HG03460 (cell line): ENCODE measurements at regions not wholly inside any gene's neighbourhood (a gene's known extent, or its start where the extent isn't known, plus 50 kb on each side); places are given as distances from the start of the nearest gene placed in this dataset.

Experiments
- ATAC-seq: cut with Tn5 transposase; IDR thresholded peaks from one replicate; pipeline ENCODE4 v1.9.1; 2021; ENCODE audit not compliant: unreplicated experiment

DNA sequence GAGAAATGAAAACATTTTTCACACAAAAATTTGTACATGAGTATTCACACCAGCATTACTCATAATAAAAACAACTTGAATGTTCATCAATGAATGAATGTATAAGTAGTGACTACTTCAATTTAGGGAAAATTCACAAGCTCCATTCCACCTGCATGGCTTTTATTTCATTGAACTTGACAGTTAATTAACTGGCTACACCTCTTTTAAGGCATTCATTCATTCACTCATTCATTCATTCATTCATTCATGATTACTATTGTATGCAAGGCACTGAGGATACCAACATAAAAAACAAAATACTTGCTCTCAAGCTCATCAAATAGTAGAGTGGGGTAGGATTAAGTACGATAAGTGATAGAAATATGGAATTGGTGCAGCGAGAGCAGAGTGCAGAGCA is 198.3 kb upstream of the DLGAP1 start:
- ATAC-seq = no peak

DNA sequence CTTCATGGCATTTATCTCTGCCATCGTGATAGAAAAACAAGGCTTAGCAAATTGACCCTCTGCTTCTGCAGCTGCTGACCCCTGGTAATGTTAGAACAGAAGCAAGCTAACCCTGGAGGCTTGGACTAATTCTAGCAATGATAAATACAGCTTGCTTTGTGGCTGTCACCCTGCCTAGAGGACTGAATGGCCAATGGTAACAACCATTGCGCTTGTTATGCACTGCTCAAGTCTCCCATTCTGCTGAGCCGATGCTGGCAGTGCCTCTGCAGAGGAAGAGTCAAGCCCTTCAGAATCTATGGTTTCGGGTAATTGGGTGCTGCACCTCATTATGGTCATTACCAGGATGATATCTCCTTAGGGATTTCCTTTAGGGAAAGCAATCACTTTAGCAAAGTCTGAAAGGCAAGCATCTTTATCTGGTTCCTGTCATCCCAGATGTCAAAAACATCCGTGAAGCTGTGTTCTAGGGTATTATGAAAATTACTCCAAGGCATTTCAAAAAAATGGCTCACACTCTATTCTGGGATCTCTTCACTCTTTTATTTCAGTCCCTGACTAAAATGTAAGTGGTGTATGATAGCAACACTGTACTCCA is 186.8 kb upstream of the DLGAP1 start:
- ATAC-seq = no peak

GRCh38 chr18:4640349-4641012 is 185.4 kb upstream of the DLGAP1 start:
- ATAC-seq = no peak

- peak; percentile 88 for ATAC-seq
Observed at GRCh38 chr18:4639628-4640310, 184.7 kb upstream of the DLGAP1 start.

GRCh38 chr18:4638680-4639079 is 183.6 kb upstream of the DLGAP1 start:
- ATAC-seq = no peak

- ATAC-seq = no peak
Observed at GRCh38 chr18:4637876-4638275, 182.8 kb upstream of the DLGAP1 start.

GRCh38 chr18:4636967-4637366 is 181.9 kb upstream of the DLGAP1 start:
- no peak for ATAC-seq

DNA sequence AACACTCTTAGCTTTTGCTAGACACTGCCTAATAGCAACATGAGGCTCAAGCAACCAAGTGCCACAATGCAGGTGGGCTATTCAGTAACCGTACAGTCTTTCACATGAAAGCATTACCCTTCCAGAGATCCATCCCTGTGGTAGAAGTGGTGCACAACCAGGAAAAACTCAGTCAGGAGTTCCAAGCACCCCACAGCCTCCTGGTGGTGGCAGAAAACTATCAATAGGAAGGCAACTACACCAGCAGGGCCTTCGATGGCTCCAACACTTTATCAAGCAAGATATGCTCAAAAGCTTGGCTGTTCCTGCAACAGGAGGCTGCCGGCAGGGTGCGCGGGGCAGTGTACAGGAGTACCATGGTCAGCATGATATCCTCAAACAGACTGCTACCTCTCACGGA is 176.1 kb upstream of the DLGAP1 start:
- no peak for ATAC-seq

- ATAC-seq = no peak
Observed at GRCh38 chr18:4605212-4605611, 150.1 kb upstream of the DLGAP1 start.

- no peak for ATAC-seq
Observed at GRCh38 chr18:4603955-4604354, 148.8 kb upstream of the DLGAP1 start.

DNA sequence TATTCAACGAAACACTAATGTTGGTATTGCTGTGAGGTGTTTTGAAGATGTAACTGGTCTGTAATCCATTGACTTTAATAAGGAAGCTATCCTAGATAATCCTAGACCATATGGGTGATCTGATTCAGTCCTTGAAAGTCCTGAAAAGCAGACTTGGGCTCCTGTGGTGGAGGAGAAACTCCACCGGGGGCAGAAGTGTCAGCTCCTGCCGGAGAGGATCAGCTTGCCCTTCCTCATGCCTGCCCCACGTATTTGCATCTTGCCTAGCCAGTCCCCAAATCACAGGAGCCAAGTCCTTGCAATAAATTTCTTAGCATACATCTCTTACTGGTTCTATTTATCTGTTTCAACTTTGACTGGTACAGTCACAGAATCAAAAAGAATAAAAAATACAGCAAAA is 144.2 kb upstream of the DLGAP1 start:
- no peak for ATAC-seq

GRCh38 chr18:4597301-4597700 is 142.2 kb upstream of the DLGAP1 start:
- no peak for ATAC-seq

GRCh38 chr18:4593895-4594294 is 138.8 kb upstream of the DLGAP1 start:
- ATAC-seq = no peak

DNA sequence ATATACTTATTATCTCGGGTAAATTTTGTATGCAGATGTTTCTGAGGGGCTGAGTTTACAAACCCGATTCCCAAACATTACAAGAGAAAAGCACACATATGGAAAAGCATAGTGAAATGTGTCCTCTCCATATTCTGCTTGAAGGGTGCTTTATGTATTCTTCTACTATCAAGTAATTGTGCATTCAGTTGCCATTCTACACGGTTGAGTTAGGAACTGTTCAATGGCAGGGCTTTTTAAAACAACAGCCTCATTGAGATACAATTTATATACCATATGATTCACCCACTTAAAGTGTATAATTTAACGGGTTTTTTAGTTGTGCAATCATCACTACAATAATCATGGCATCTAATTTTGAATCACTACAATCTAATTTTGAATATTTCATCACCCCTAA is 138.4 kb upstream of the DLGAP1 start:
- ATAC-seq = no peak

- no peak for ATAC-seq
Observed at GRCh38 chr18:4589056-4589800, 134.1 kb upstream of the DLGAP1 start.

DNA sequence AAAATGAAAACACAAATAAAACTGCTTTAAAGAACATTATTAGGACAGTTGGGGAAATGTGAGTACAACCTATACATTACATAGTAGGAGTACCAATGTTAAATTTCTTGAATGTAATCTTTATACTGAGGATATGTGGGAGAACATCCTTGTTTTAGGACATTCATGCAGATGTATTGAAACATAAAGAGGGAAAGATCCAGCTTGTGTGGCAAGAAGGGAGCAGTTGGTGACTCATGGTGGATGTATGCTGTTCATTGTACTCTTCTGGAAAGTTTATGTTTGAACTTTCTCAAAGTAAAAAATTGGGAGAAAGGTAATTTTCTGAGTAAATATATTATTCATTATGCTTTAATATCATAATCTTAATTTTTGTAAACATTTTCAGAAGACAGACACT is 132.1 kb upstream of the DLGAP1 start:
- no peak for ATAC-seq

- ATAC-seq = no peak
Observed at GRCh38 chr18:4586731-4587130, 131.6 kb upstream of the DLGAP1 start.

GRCh38 chr18:4582431-4583335 is 127.6 kb upstream of the DLGAP1 start:
- no peak for ATAC-seq

DNA sequence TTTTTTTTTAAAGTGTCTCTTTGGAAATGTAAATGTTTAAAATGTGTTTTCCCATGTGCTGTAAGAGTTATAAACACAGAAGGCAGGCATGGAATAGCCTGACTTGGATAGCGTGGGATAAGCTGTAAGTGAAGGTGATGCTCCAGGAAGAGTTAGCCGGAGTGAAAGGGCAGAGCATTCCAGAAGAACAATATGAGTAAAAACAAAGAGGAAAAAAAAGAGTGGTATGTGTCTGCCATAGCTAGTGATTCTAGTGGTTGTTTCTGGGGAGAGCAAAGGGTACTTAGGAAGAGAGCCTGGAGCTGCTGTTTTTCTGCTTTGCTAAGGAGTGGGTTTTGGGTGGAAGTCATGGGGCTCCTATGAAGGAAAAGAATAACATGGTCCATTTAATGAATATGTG is 126.9 kb upstream of the DLGAP1 start:
- ATAC-seq = no peak

DNA sequence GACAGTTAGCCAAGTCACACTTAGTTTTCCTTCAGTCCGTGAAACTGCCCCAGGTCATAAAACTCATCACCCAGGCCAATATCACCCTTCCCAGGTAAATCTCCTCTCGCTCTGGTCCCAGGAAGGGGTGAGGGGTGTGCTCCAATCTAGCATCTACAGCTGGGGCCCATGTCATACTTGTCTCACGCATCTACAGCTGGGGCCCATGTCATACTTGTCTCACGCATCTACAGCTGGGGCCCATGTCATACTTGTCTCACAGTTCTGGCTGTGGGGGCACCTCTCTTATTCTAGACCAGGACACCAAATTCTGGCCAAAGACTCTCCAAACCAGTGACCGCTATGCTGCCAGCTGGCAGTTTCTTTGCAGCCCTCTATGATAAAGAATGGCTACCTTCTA is 123.3 kb upstream of the DLGAP1 start:
- no peak for ATAC-seq

- no peak for ATAC-seq
Observed at GRCh38 chr18:4573735-4574134, 118.6 kb upstream of the DLGAP1 start.
